WERI-Rb-1 (cell line): ENCODE measurements at regions not wholly inside any gene's neighbourhood (a gene's known extent, or its start where the extent isn't known, plus 50 kb on each side); places are given as distances from the start of the nearest gene placed in this dataset.
"Not testable (repeated sequence)": the region's sequence is repeated elsewhere in the genome, so short reads cannot be mapped to it uniquely, and the experiment has no call there.

Source experiments
- DNase-seq: peaks from one replicate; pipeline ENCODE4 v3.0.0-alpha.2; 2020
- H3K27ac ChIP-seq: fragments of 250-450 bp; sonication (Bioruptor Pico); 2 replicates; pipeline ENCODE4 v1.5.1; 2020; ENCODE audit warnings: mild to moderate bottlenecking, moderate library complexity
- H3K27me3 ChIP-seq: fragments of 250-450 bp; sonication (Bioruptor Pico); 2 replicates; pipeline ENCODE4 v1.5.1; 2021; ENCODE audit warnings: mild to moderate bottlenecking, low read depth, moderate library complexity; ENCODE audit not compliant: insufficient read depth, severe bottlenecking
- H3K36me3 ChIP-seq: fragments of 250-450 bp; sonication (Bioruptor Pico); 2 replicates; pipeline ENCODE4 v1.5.1; 2020; ENCODE audit warnings: mild to moderate bottlenecking, moderate library complexity
- H3K4me3 ChIP-seq: 2 replicates; pipeline ENCODE4 v1.5.1; 2011; ENCODE audit warnings: low read depth, mild to moderate bottlenecking, control low read depth, low read length
- H3K9me3 ChIP-seq: fragments of 250-450 bp; sonication (Bioruptor Pico); 2 replicates; pipeline ENCODE4 v1.5.1; 2021; ENCODE audit warnings: mild to moderate bottlenecking, moderate library complexity; ENCODE audit not compliant: severe bottlenecking
- CTCF ChIP-seq: IDR thresholded peaks from 2 replicates; pipeline ENCODE4 v1.5.1; 2011; ENCODE audit warnings: low read depth, mild to moderate bottlenecking, control low read depth, inconsistent platforms, low read length

- TF ChIP-seq CTCF: no peak
- no peak overlapping the region for H3K4me3 ChIP-seq
- H3K27me3 ChIP-seq: no peaks in the 10 kb centered on the region
- no peaks in the 10 kb centered on the region for H3K36me3 ChIP-seq
- H3K9me3 ChIP-seq: no peaks in the 10 kb centered on the region
- no peak for DNase-seq
- no peak overlapping the region for H3K27ac ChIP-seq
Observed at GRCh38 chr6:81366972-81367371, 385.5 kb downstream of the TENT5A start.

- no peak for TF ChIP-seq CTCF
- Histone ChIP-seq H3K36me3 (no peaks in the 10 kb centered on the region), H3K27me3 (no peaks in the 10 kb centered on the region), H3K9me3 (no peaks in the 10 kb centered on the region), H3K27ac (no peak overlapping the region), H3K4me3 (no peak overlapping the region)
- no peak for DNase-seq
Observed at GRCh38 chr6:81362246-81362645, 390.2 kb downstream of the TENT5A start.

GRCh38 chr6:81353262-81353661, 399.2 kb downstream of the TENT5A start:
- H3K27ac ChIP-seq: no peak overlapping the region
- no peak overlapping the region for H3K4me3 ChIP-seq
- no peaks in the 10 kb centered on the region for H3K36me3 ChIP-seq
- no peaks in the 10 kb centered on the region for H3K27me3 ChIP-seq
- no peak for DNase-seq
- no peaks in the 10 kb centered on the region for H3K9me3 ChIP-seq
- TF ChIP-seq CTCF: no peak

- H3K9me3 ChIP-seq, H3K4me3 ChIP-seq, H3K27ac ChIP-seq, H3K27me3 ChIP-seq, H3K36me3 ChIP-seq, DNase-seq: not testable (repeated sequence)
Observed at GRCh38 chr6:81344026-81344425, 408.5 kb downstream of the TENT5A start.

GRCh38 chr6:81340946-81341345, 411.5 kb downstream of the TENT5A start:
- H3K9me3 ChIP-seq: no peaks in the 10 kb centered on the region
- no peaks in the 10 kb centered on the region for H3K36me3 ChIP-seq
- H3K27me3 ChIP-seq: no peaks in the 10 kb centered on the region
- H3K27ac ChIP-seq: no peak overlapping the region
- no peak for DNase-seq
- TF ChIP-seq CTCF: no peak
- H3K4me3 ChIP-seq: no peak overlapping the region

- Histone ChIP-seq H3K9me3 (no peaks in the 10 kb centered on the region), H3K36me3 (no peaks in the 10 kb centered on the region), H3K4me3 (no peak overlapping the region), H3K27ac (no peak overlapping the region), H3K27me3 (no peaks in the 10 kb centered on the region)
- DNase-seq: no peak
- no peak for TF ChIP-seq CTCF
Observed at GRCh38 chr6:81331526-81331925, 421.0 kb downstream of the TENT5A start.
